Endothelial cell of umbilical vein (primary cell): ENCODE measurements at regions not wholly inside any gene's neighbourhood (a gene's known extent, or its start where the extent isn't known, plus 50 kb on each side); places are given as distances from the start of the nearest gene placed in this dataset.

ENCODE experiments used
- BruUV-seq: library from RNA; stranded (reverse); fragments of 400-500 nt; replicated peaks from 2 replicates; lab custom pipeline; 2021; lab: Mats Ljungman, UMichigan
- CTCF ChIA-PET: fragments of 300-600, 350-600 bp; sonication (Branson Sonifier 250); formaldehyde crosslinking; loops from one replicate; lab custom pipeline; 2021; ENCODE audit warnings: antibody characterized with exemption, inconsistent platforms; lab: Charles Lee
- POLR2A ChIA-PET: fragments of 300-600, 350-600 bp; sonication (Branson Sonifier 250); formaldehyde crosslinking; loops from one replicate; lab custom pipeline; 2021; ENCODE audit warnings: antibody characterized with exemption, inconsistent platforms; lab: Charles Lee
- DNase-seq: peaks from one replicate; pipeline ENCODE4 v3.0.0-alpha.2; 2011; ENCODE audit warnings: low read depth, low spot score
- FAIRE-seq: peaks from 2 replicates; lab custom pipeline; 2011; peaks lifted over from hg19 to GRCh38; lab: Jason Lieb, UNC
- H2AFZ ChIP-seq: 2 replicates; pipeline ENCODE4 v1.6.0; 2012; ENCODE audit warnings: low read depth, low read length, control low read depth, inconsistent platforms
- H3K27ac ChIP-seq: 2 replicates; pipeline ENCODE4 v1.5.1; 2011; ENCODE audit warnings: low read depth, mild to moderate bottlenecking, control low read depth, low read length, moderate library complexity; ENCODE audit not compliant: insufficient read depth
- H3K27me3 ChIP-seq, 2 experiments: 2 replicates each; pipeline versions ENCODE4 v1.6.0 to v1.6.1; 2011; ENCODE audit warnings: low read length in 2 of 2, mixed read lengths in 1 of 2; ENCODE audit not compliant: control insufficient read depth in 2 of 2, insufficient read depth in 2 of 2
- H3K36me3 ChIP-seq, 2 experiments: 2 replicates in 1 of 2; 3 replicates in 1 of 2; pipeline ENCODE4 v1.5.1; 2011; ENCODE audit warnings: low read length in 2 of 2, mild to moderate bottlenecking in 1 of 2, moderate library complexity in 1 of 2; ENCODE audit not compliant: control insufficient read depth in 2 of 2, insufficient read depth in 2 of 2; ENCODE audit errors: extremely low read depth in 1 of 2
- H3K4me1 ChIP-seq: 3 replicates; pipeline ENCODE4 v1.5.1; 2011; ENCODE audit warnings: mild to moderate bottlenecking, low read length; ENCODE audit not compliant: control insufficient read depth, insufficient read depth; ENCODE audit errors: extremely low read depth
- H3K4me2 ChIP-seq: 2 replicates; pipeline ENCODE4 v1.6.1; 2011; ENCODE audit warnings: low read length, control low read depth, mixed read lengths; ENCODE audit not compliant: insufficient read depth
- H3K4me3 ChIP-seq, 3 experiments: fragments of 200-600 bp in 1 of 3; sonication (generic), shearing (Covaris generic) in 1 of 3; replicated peaks in 1 of 3; 2 replicates each; pipeline ENCODE4 v1.5.1; 2011 to 2016; ENCODE audit warnings: control low read depth in 3 of 3, low read length in 3 of 3, mild to moderate bottlenecking in 2 of 3, inconsistent platforms in 1 of 3, low read depth in 1 of 3, moderate library complexity in 1 of 3; ENCODE audit not compliant: insufficient read depth in 1 of 3
- H3K79me2 ChIP-seq: 2 replicates; pipeline ENCODE4 v1.6.0; 2012; ENCODE audit warnings: low read length, inconsistent platforms; ENCODE audit not compliant: control insufficient read depth, insufficient read depth
- H3K9ac ChIP-seq: replicated peaks from 2 replicates; pipeline ENCODE3; 2011; ENCODE audit warnings: low read length, control low read depth; ENCODE audit not compliant: insufficient read depth; ENCODE audit errors: extremely low read depth
- H3K9me1 ChIP-seq: replicated peaks from 3 replicates; pipeline ENCODE4 v1.6.0; 2011; ENCODE audit warnings: mild to moderate bottlenecking, low read length; ENCODE audit not compliant: control insufficient read depth, insufficient read depth; ENCODE audit errors: extremely low read depth
- H3K9me3 ChIP-seq: replicated peaks from 2 replicates; pipeline ENCODE4 v1.5.1; 2012; ENCODE audit warnings: low read length, inconsistent platforms; ENCODE audit not compliant: control insufficient read depth, insufficient read depth
- H4K20me1 ChIP-seq: replicated peaks from 2 replicates; pipeline ENCODE3; 2011; ENCODE audit warnings: mild to moderate bottlenecking, low read length; ENCODE audit not compliant: control insufficient read depth, insufficient read depth; ENCODE audit errors: extremely low read depth
- CTCF ChIP-seq, 2 donors: IDR thresholded peaks; 1 replicate in 1 of 2; 2 replicates in 1 of 2; pipeline ENCODE4 v1.5.1; 2011; ENCODE audit warnings: low read length in 2 of 2, mild to moderate bottlenecking in 2 of 2, moderate library complexity in 2 of 2, control low read depth in 1 of 2, inconsistent platforms in 1 of 2, low read depth in 1 of 2; ENCODE audit not compliant: insufficient read depth in 1 of 2; ENCODE audit errors: extremely low read depth in 1 of 2
- EZH2 ChIP-seq: IDR thresholded peaks from 2 replicates; pipeline ENCODE4 v1.6.1; 2012; ENCODE audit warnings: borderline replicate concordance, low read depth, mild to moderate bottlenecking, moderate library complexity, low read length, inconsistent platforms; ENCODE audit not compliant: severe bottlenecking
- FOS ChIP-seq: IDR thresholded peaks from 2 replicates; pipeline ENCODE4 v1.6.1; 2011; ENCODE audit warnings: mild to moderate bottlenecking, low read length, moderate library complexity, borderline replicate concordance; ENCODE audit not compliant: insufficient read depth
- GATA2 ChIP-seq: IDR thresholded peaks from 2 replicates; pipeline ENCODE4 v1.7.0; 2011; ENCODE audit warnings: low read depth, mild to moderate bottlenecking, moderate library complexity, mixed read lengths, low read length; ENCODE audit not compliant: insufficient read length, insufficient read depth
- JUN ChIP-seq: IDR thresholded peaks from 2 replicates; pipeline ENCODE4 v1.6.1; 2011; ENCODE audit warnings: borderline replicate concordance, low read depth; ENCODE audit not compliant: insufficient read length, insufficient read depth
- MAX ChIP-seq: IDR thresholded peaks from 2 replicates; pipeline ENCODE4 v1.6.1; 2011; ENCODE audit not compliant: insufficient read depth, insufficient read length
- MYC ChIP-seq: IDR thresholded peaks from one replicate; pipeline ENCODE4 v1.6.1; 2011; ENCODE audit warnings: mild to moderate bottlenecking, low read depth, low read length
- POLR2A ChIP-seq: IDR thresholded peaks from 2 replicates; pipeline ENCODE4 v1.6.1; 2012; ENCODE audit warnings: low read depth, mild to moderate bottlenecking, control low read depth, low read length
- POLR2AphosphoS5 ChIP-seq: IDR thresholded peaks from 2 replicates; pipeline ENCODE4 v1.6.1; 2012; ENCODE audit warnings: low read depth, mild to moderate bottlenecking, control low read depth, low read length, moderate library complexity; ENCODE audit not compliant: insufficient read depth
- dilution Hi-C: fragments of 300-500 bp; cut with MboI; formaldehyde crosslinking; loops from one replicate; pipeline ENCODE4 v1.15.0; 2019; ENCODE audit warnings: low sequenced_read_pairs; ENCODE audit not compliant: extremely low pct_ligation_motif_present
- intact Hi-C: fragments of 100-400 bp; cut with micrococcal nuclease; formaldehyde crosslinking; loops from one replicate; pipeline ENCODE4 v1.10.0; 2022

GRCh38 chr7:24456526-24457218 lies 116.6 kb upstream of the PALS2 start:
- intact Hi-C loops (no loop called here), dilution Hi-C loops (no loop called here)
- Histone ChIP-seq H3K4me1 (no peaks in the 10 kb centered on the region), H3K27ac (no peak overlapping the region), H3K9me1 (no peaks in the 10 kb centered on the region), H3K79me2 (no peaks in the 10 kb centered on the region), H3K9me3 (no peaks in the 10 kb centered on the region), H3K27me3 (no peaks in the 10 kb centered on the region), H3K4me3 (no peak overlapping the region), H3K9ac (no peak overlapping the region), H3K36me3 (no peaks in the 10 kb centered on the region), H3K4me2 (no peak overlapping the region), H2AFZ (no peak overlapping the region), H4K20me1 (no peaks in the 10 kb centered on the region)
- TF ChIP-seq MYC (no peak), FOS (no peak), CTCF (IDR thresholded peaks at IDR 0.05; ENCODE audit: extremely low read depth in 1 of 2, insufficient read depth in 1 of 2, low read depth in 1 of 2, low read length in 2 of 2) (no peak)
- no peak for FAIRE-seq
- DNase-seq: no peak
- ChIA-PET CTCF (no interaction called here), POLR2A (no interaction called here)
- BruUV-seq: no TSS peak

GRCh38 chr7:24457219-24457558 lies 116.1 kb upstream of the PALS2 start:
- CTCF ChIA-PET: no interaction called here
- H3K27me3 ChIP-seq: no peaks in the 10 kb centered on the region
- BruUV-seq: no TSS peak

More at GRCh38 chr7:24457219-24457558, 116.1 kb upstream of the PALS2 start:
- Histone ChIP-seq H4K20me1 (no peaks in the 10 kb centered on the region), H3K9me1 (no peaks in the 10 kb centered on the region), H3K4me1 (no peaks in the 10 kb centered on the region), H3K4me2 (no peak overlapping the region), H3K4me3 (no peak overlapping the region), H3K27ac (no peak overlapping the region), H3K9me3 (no peaks in the 10 kb centered on the region), H3K79me2 (no peaks in the 10 kb centered on the region), H3K36me3 (no peaks in the 10 kb centered on the region), H2AFZ (no peak overlapping the region), H3K9ac (no peak overlapping the region)
- no peak for DNase-seq
- TF ChIP-seq POLR2AphosphoS5: no peak
- TF ChIP-seq GATA2: no peak
- TF ChIP-seq JUN: no peak
- TF ChIP-seq EZH2: no peak
- TF ChIP-seq CTCF (IDR thresholded peaks at IDR 0.05; ENCODE audit: extremely low read depth in 1 of 2, insufficient read depth in 1 of 2, low read depth in 1 of 2, low read length in 2 of 2): no peak
- TF ChIP-seq FOS: no peak
- no peak for TF ChIP-seq POLR2A
- no peak for TF ChIP-seq MYC
- TF ChIP-seq MAX: no peak
- intact Hi-C loops (no loop called here), dilution Hi-C loops (no loop called here)
- no peak for FAIRE-seq
- POLR2A ChIA-PET: no interaction called here
